HUES48 (cell line): ENCODE measurements at regions not wholly inside any gene's neighbourhood (a gene's known extent, or its start where the extent isn't known, plus 50 kb on each side); places are given as distances from the start of the nearest gene placed in this dataset.
"Not testable (repeated sequence)": the region's sequence is repeated elsewhere in the genome, so short reads cannot be mapped to it uniquely, and the experiment has no call there.

ENCODE experiments used
- H3K27ac ChIP-seq: one replicate; pipeline ENCODE4 v1.7.0; 2013; ENCODE audit warnings: low read depth, low read length, inconsistent platforms
- H3K27me3 ChIP-seq: 2 replicates; pipeline ENCODE4 v1.6.1; 2013; ENCODE audit warnings: mild to moderate bottlenecking, low read length; ENCODE audit not compliant: control insufficient read depth, insufficient read depth
- H3K36me3 ChIP-seq: 2 replicates; pipeline ENCODE4 v1.6.1; 2013; ENCODE audit warnings: low read length; ENCODE audit not compliant: control insufficient read depth, insufficient read depth
- H3K4me1 ChIP-seq: 2 replicates; pipeline ENCODE4 v1.6.1; 2013; ENCODE audit warnings: mild to moderate bottlenecking, low read length; ENCODE audit not compliant: control insufficient read depth, insufficient read depth
- H3K4me3 ChIP-seq: 2 replicates; pipeline ENCODE4 v1.5.1; 2013; ENCODE audit warnings: mild to moderate bottlenecking, low read depth, low read length
- H3K9ac ChIP-seq: 2 replicates; pipeline ENCODE4 v1.6.1; 2013; ENCODE audit warnings: mild to moderate bottlenecking, low read depth, low read length, moderate library complexity
- H3K9me3 ChIP-seq: 2 replicates; pipeline ENCODE4 v1.6.1; 2013; ENCODE audit warnings: low read length; ENCODE audit not compliant: control insufficient read depth, insufficient read depth

DNA sequence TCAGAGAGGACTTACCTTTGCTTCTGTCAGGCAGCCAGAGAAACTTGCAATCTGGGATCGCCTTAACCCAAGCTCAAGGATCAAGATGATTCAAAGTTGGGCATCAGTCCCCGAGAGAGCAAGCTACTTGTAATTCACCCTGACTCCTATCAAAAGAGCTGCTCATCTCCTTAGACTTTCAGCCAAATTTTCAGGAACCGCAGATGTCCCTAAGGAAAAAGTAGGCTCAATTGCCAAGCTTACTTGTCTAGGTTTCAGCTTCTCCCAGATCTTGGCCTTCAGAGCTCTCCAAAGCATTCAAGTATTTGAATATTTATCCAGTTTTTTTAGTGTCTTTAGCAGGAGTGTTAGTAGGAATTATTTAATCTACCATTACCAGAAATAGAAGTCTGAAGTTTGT is 434.1 kb upstream of the MMS22L start:
- Histone ChIP-seq H3K27ac (no peak overlapping the region), H3K9ac (no peak overlapping the region), H3K9me3 (no peaks in the 10 kb centered on the region), H3K4me3 (no peak overlapping the region), H3K36me3 (no peaks in the 10 kb centered on the region), H3K27me3 (no peaks in the 10 kb centered on the region), H3K4me1 (no peaks in the 10 kb centered on the region)

DNA sequence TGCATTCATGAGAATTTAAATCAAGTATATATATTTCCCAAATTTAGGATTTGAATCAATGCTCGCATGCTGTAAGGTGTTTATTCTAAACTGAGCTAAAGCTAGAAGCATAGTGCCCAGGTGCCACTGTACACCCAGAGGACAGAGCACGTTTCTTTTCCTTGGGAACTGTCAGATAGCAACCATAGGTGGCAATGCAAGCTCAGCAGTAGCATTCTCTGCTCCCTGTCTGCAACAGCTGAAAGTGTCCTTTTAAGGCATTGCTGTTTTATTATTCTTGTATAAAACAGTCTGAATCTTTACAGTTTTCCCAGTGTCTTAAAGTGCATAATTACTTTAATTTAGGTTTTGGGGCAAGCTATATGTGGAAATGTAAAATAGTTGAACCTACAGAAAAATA is 443.4 kb upstream of the MMS22L start:
- no peak overlapping the region for H3K9ac ChIP-seq
- H3K9me3 ChIP-seq, result no peaks in the 10 kb centered on the region
- no peak overlapping the region for H3K4me3 ChIP-seq
- H3K36me3 ChIP-seq, result no peaks in the 10 kb centered on the region
- H3K4me1 ChIP-seq, result peaks cover 15% of the 10 kb centered on the region
- H3K27me3 ChIP-seq, result no peaks in the 10 kb centered on the region
- no peak overlapping the region for H3K27ac ChIP-seq

GRCh38 chr6:97732045-97732444 is 449.0 kb upstream of the MMS22L start:
- H3K36me3 ChIP-seq, result no peaks in the 10 kb centered on the region
- no peaks in the 10 kb centered on the region for H3K27me3 ChIP-seq
- H3K4me3 ChIP-seq, result no peak overlapping the region
- no peak overlapping the region for H3K9ac ChIP-seq
- peaks cover 5% of the 10 kb centered on the region; the same call in 1 of the 2 replicates for H3K4me1 ChIP-seq
- no peak overlapping the region for H3K27ac ChIP-seq
- H3K9me3 ChIP-seq, result no peaks in the 10 kb centered on the region

- Histone ChIP-seq H3K4me1 (no peaks in the 10 kb centered on the region; the same call in 1 of the 2 replicates), H3K9me3 (no peaks in the 10 kb centered on the region), H3K4me3 (no peak overlapping the region)
Measured at GRCh38 chr6:97757575-97757974, 474.6 kb upstream of the MMS22L start.

DNA sequence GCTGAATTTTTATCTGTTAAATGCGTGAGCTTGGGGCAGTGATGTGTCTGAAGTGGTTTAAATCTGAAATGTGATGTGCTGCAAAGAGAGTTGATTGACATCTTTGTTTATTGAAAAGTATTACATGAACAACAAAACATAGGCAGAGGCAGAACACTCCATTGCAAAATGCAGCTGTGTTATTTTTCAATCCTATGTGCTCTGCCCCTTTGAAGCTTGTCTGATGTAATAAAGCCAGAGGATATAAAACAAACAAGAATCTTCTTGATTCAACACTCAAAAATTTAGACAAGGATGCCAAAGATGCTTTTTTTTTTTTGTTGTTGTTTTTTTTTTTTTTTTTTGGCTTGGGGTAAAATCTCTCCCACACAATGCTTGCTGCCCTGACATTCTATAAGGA is 482.4 kb upstream of the MMS22L start:
- H3K9me3 ChIP-seq, result no peaks in the 10 kb centered on the region
- no peaks in the 10 kb centered on the region for H3K36me3 ChIP-seq
- H3K27ac ChIP-seq, result no peak overlapping the region
- H3K4me1 ChIP-seq, result no peaks in the 10 kb centered on the region
- H3K4me3 ChIP-seq, result no peak overlapping the region
- H3K27me3 ChIP-seq, result no peaks in the 10 kb centered on the region
- no peak overlapping the region for H3K9ac ChIP-seq

More at GRCh38 chr6:97757575-97757974, 474.6 kb upstream of the MMS22L start:
- Histone ChIP-seq H3K36me3 (no peaks in the 10 kb centered on the region), H3K27ac (no peak overlapping the region), H3K9ac (no peak overlapping the region), H3K27me3 (no peaks in the 10 kb centered on the region)

DNA sequence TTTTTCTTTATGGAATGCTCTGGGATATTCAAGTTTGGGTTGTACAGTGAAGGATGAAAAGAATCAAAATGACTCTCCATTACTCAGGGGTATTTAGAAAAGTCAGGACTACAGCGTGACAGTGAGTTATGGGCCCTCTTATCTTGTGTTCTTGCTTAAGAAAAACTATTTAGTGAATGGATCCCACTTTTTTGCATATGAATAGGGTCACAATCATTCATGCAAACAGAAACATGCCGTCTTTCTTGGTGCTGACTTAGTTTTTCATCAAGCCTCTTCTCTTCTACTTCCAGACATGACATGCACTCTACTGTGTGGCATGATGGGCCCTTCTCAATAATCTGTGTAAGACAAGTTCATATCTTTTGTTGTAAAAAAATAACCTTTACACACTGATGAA is 488.4 kb upstream of the MMS22L start:
- 0 out of 2 replicates have a peak overlapping the region, but pooled peaks have one; percentile 3 for H3K9ac ChIP-seq
- peaks cover 31% of the 10 kb centered on the region for H3K4me1 ChIP-seq
- no peak overlapping the region for H3K4me3 ChIP-seq
- H3K36me3 ChIP-seq, result no peaks in the 10 kb centered on the region
- no peaks in the 10 kb centered on the region for H3K27me3 ChIP-seq
- H3K27ac ChIP-seq, result peak overlapping the region; percentile 74
- H3K9me3 ChIP-seq, result no peaks in the 10 kb centered on the region

DNA sequence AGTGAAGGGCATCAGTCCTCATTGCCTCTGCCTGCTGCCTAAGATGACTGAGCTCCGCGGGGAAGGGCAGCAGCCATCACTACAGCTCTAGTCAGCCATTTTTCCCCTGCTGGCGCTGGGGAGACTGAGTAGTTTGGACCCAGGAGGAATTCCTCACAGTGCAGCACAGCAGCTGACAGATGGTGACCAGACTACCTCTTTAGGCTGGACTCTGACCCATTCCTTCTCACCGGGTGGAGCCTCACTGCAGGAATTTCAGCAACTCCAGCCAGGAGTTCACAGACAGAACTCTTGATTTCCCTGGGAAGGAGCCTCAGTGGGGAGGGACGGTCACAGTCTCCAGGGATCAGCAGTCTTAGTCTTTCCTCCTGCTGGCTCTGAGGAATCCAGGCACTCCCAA is 492.0 kb upstream of the MMS22L start:
- H3K36me3 ChIP-seq, result no peaks in the 10 kb centered on the region
- H3K9me3 ChIP-seq, result no peaks in the 10 kb centered on the region
- peaks cover 60% of the 10 kb centered on the region for H3K4me1 ChIP-seq
- H3K27me3 ChIP-seq, result no peaks in the 10 kb centered on the region
- H3K27ac ChIP-seq, result no peak overlapping the region
- no peak overlapping the region for H3K9ac ChIP-seq
- H3K4me3 ChIP-seq, result no peak overlapping the region

DNA sequence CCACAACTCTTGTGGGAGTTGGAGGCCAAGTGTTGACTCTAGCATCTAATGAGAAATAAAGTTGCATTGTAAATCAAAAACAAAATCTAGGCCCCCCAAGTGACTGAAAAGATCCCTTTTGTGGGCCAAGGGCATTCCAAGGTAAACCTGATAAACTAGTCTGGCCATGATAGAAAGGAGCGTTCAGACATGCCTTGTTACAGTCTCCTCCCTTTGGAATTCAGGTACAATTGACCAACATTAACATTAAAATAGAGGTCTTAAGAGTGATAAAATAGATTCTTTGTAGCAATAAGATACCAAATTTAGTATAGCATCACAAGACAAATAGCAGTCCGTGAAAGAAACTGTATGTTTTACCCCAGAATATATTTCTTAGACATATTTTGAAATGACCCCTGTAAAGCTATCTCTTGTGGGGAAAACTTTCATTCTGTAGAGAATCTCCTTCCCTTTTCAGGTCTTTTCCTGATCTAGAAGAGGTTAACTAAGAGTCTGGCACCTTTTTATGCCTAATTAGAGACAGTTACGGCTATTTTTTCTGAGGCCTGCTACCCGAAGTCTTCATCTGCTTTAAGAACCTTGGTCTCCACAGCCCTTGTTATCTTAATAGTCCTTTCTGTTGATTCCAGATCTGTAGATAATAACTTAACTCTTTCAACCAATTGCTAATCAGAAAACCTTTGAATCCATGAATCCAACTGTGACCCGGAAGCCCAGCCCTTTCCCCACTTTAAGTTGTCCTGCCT is 495.4 kb upstream of the MMS22L start:
- no peaks in the 10 kb centered on the region for H3K36me3 ChIP-seq
- H3K9me3 ChIP-seq, result no peaks in the 10 kb centered on the region
- H3K4me1 ChIP-seq, result peaks cover 39% of the 10 kb centered on the region
- peak overlapping the region; percentile 87 for H3K27ac ChIP-seq
- H3K27me3 ChIP-seq, result no peaks in the 10 kb centered on the region
- peak overlapping the region; percentile 40 for H3K4me3 ChIP-seq
- H3K9ac ChIP-seq, result peak overlapping the region; percentile 48

DNA sequence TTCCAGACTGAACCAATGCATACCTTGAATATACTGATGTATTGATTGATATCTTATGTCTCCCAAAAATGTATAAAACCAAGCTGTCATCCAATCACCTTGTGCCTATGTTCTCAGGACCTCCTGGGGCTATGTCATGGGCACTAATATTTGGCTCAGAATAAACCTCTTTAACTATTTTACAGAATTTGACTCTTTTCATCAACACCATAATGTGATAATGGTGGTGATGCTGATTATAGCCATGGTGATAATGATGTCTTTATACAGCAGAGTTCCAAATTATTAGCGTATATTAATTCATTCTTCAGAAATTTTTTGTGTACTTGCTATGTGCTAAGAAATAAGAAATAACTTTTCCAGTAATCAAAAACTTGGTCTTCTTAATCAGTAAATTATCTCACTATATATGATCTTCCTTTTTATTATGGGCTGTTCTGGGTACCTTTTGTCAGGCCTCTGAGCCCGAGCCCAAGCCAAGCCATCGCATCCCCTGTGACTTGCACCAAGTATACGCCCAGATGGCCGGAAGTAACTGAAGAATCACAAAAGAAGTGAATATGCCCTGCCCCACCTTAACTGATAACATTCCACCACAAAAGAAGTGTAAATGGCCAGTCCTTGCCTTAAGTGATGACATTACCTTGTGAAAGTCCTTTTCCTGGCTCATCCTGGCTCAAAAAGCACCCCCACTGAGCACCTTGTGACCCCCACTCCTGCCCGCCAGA is 496.2 kb upstream of the MMS22L start:
- not testable (repeated sequence) for H3K27me3 ChIP-seq, H3K9me3 ChIP-seq, H3K36me3 ChIP-seq, H3K4me3 ChIP-seq
- peaks cover 36% of the 10 kb centered on the region for H3K4me1 ChIP-seq
- H3K27ac ChIP-seq, result peak overlapping the region; percentile 87
- H3K9ac ChIP-seq, result peak overlapping the region; percentile 13; the same call in 1 of the 2 replicates

GRCh38 chr6:97790926-97791590 is 508.0 kb upstream of the MMS22L start:
- Histone ChIP-seq H3K27ac (no peak overlapping the region), H3K4me3 (no peak overlapping the region), H3K36me3 (peaks cover 28% of the 10 kb centered on the region), H3K4me1 (no peaks in the 10 kb centered on the region), H3K27me3 (no peaks in the 10 kb centered on the region), H3K9ac (no peak overlapping the region), H3K9me3 (peaks cover 52% of the 10 kb centered on the region)

GRCh38 chr6:97805596-97805995 is 522.6 kb upstream of the MMS22L start:
- Histone ChIP-seq H3K36me3 (no peaks in the 10 kb centered on the region), H3K4me3 (no peak overlapping the region), H3K9me3 (no peaks in the 10 kb centered on the region), H3K4me1 (no peaks in the 10 kb centered on the region), H3K27me3 (no peaks in the 10 kb centered on the region), H3K9ac (no peak overlapping the region), H3K27ac (no peak overlapping the region)
